CD4-positive, CD25-positive, alpha-beta regulatory T cell (primary cell): ENCODE measurements at regions not wholly inside any gene's neighbourhood (a gene's known extent, or its start where the extent isn't known, plus 50 kb on each side); places are given as distances from the start of the nearest gene placed in this dataset.

Experiments
- ATAC-seq, 2 donors: fragments of 150-1000 bp; cut with Tn5 transposase; one replicate each; pipeline ENCODE4 v1.10.0; 2021; ENCODE audit warnings: low read depth in 2 of 2, moderate number of reproducible peaks in 2 of 2, moderate library complexity in 1 of 2
- DNase-seq, 3 donors: peaks; one replicate each; pipeline versions ENCODE4 v3.0.0 to v3.0.0-alpha.2; 2012 to 2022; ENCODE audit warnings: mixed read lengths in 1 of 3
- H3K27ac ChIP-seq: one replicate; pipeline ENCODE4 v1.7.0; 2013; ENCODE audit warnings: mild to moderate bottlenecking, low read length; ENCODE audit not compliant: insufficient read depth, poor library complexity, severe bottlenecking
- H3K27me3 ChIP-seq: one replicate; pipeline ENCODE4 v1.7.0; 2013; ENCODE audit warnings: low read length; ENCODE audit not compliant: control insufficient read depth, insufficient read depth
- H3K36me3 ChIP-seq: one replicate; pipeline ENCODE4 v1.7.0; 2013; ENCODE audit warnings: mild to moderate bottlenecking, low read length, moderate library complexity; ENCODE audit not compliant: control insufficient read depth, insufficient read depth
- H3K4me1 ChIP-seq: 2 replicates; pipeline ENCODE4 v1.7.0; 2013; ENCODE audit warnings: mild to moderate bottlenecking, low read length; ENCODE audit not compliant: insufficient read depth, control insufficient read depth, poor library complexity, severe bottlenecking
- H3K4me3 ChIP-seq: one replicate; pipeline ENCODE4 v1.7.0; 2013; ENCODE audit warnings: low read depth, mild to moderate bottlenecking, low read length, moderate library complexity
- H3K9me3 ChIP-seq, 2 experiments: 1 replicate in 1 of 2; 2 replicates in 1 of 2; pipeline ENCODE4 v1.7.0; 2013; ENCODE audit warnings: low read length in 2 of 2, mild to moderate bottlenecking in 1 of 2, moderate library complexity in 1 of 2; ENCODE audit not compliant: control insufficient read depth in 2 of 2
- H3K27ac Mint-ChIP-seq, 3 donors: one replicate each; pipeline ENCODE4 v1.8.0; 2020 to 2022; ENCODE audit warnings: mild to moderate bottlenecking in 3 of 3, mixed read lengths in 3 of 3, moderate library complexity in 2 of 3
- H3K27me3 Mint-ChIP-seq: one replicate; pipeline ENCODE4 v1.8.0; 2022; ENCODE audit warnings: mild to moderate bottlenecking, mixed read lengths
- H3K36me3 Mint-ChIP-seq: one replicate; pipeline ENCODE4 v1.8.0; 2020; ENCODE audit warnings: mixed read lengths
- H3K4me1 Mint-ChIP-seq, 4 donors: one replicate each; pipeline ENCODE4 v1.8.0; 2020 to 2022; ENCODE audit warnings: mixed read lengths in 4 of 4, mild to moderate bottlenecking in 1 of 4
- H3K4me3 Mint-ChIP-seq, 4 donors: one replicate each; pipeline ENCODE4 v1.8.0; 2020 to 2022; ENCODE audit warnings: mild to moderate bottlenecking in 4 of 4, mixed read lengths in 4 of 4, moderate library complexity in 3 of 4
- H3K9me3 Mint-ChIP-seq, 7 donors: one replicate each; pipeline ENCODE4 v1.8.0; 2020 to 2022; ENCODE audit warnings: mixed read lengths in 7 of 7, mild to moderate bottlenecking in 3 of 7, moderate library complexity in 2 of 7

GRCh38 chr13:66218583-66218982, 1011.6 kb downstream of the PCDH9 start:
- ATAC-seq = no peak
- Histone ChIP-seq H3K36me3 (no peaks in the 10 kb centered on the region), H3K4me1 (no peaks in the 10 kb centered on the region), H3K4me3 (no peak overlapping the region), H3K27me3 (no peaks in the 10 kb centered on the region), H3K27ac (no peak overlapping the region), H3K9me3 (peaks cover 0 to 9% of the 10 kb centered on the region in 2 experiments)
- Mint-ChIP-seq H3K27ac (no peak overlapping the region), H3K4me3 (no peak overlapping the region), H3K27me3 (no peaks in the 10 kb centered on the region), H3K36me3 (no peaks in the 10 kb centered on the region), H3K4me1 (peaks cover 0 to 5% (median 0%) of the 10 kb centered on the region in 4 donors), H3K9me3 (peaks cover 0 to 32% (median 7%) of the 10 kb centered on the region in 7 donors)
- DNase-seq = no peak

GRCh38 chr13:66216728-66217127, 1013.4 kb downstream of the PCDH9 start:
- Mint-ChIP-seq H3K27me3 (no peaks in the 10 kb centered on the region), H3K27ac (no peak overlapping the region), H3K9me3 (peaks cover 0 to 39% (median 7%) of the 10 kb centered on the region in 7 donors), H3K4me3 (no peak overlapping the region), H3K4me1 (no peaks in the 10 kb centered on the region), H3K36me3 (no peaks in the 10 kb centered on the region)
- DNase-seq (no peak), ATAC-seq (no peak)
- Histone ChIP-seq H3K4me1 (no peaks in the 10 kb centered on the region), H3K4me3 (no peak overlapping the region), H3K27me3 (no peaks in the 10 kb centered on the region), H3K27ac (no peak overlapping the region), H3K9me3 (peaks cover 0 to 9% of the 10 kb centered on the region in 2 experiments), H3K36me3 (no peaks in the 10 kb centered on the region)

- Histone ChIP-seq H3K27me3 (no peaks in the 10 kb centered on the region), H3K27ac (no peak overlapping the region), H3K4me3 (no peak overlapping the region), H3K4me1 (no peaks in the 10 kb centered on the region), H3K9me3 (peaks cover 0 to 5% of the 10 kb centered on the region in 2 experiments), H3K36me3 (no peaks in the 10 kb centered on the region)
- Mint-ChIP-seq H3K4me3 (no peak overlapping the region), H3K27me3 (no peaks in the 10 kb centered on the region), H3K27ac (no peak overlapping the region), H3K9me3 (peaks cover 3 to 34% (median 9%) of the 10 kb centered on the region in 7 donors), H3K4me1 (no peaks in the 10 kb centered on the region), H3K36me3 (no peaks in the 10 kb centered on the region)
- ATAC-seq (no peak), DNase-seq (no peak)
Measured at GRCh38 chr13:66214467-66214866, 1015.7 kb downstream of the PCDH9 start.

- Mint-ChIP-seq H3K27ac (no peak overlapping the region), H3K9me3 (peaks cover 0 to 36% (median 6%) of the 10 kb centered on the region in 7 donors), H3K4me1 (no peaks in the 10 kb centered on the region), H3K4me3 (no peak overlapping the region), H3K36me3 (no peaks in the 10 kb centered on the region), H3K27me3 (no peaks in the 10 kb centered on the region)
- Histone ChIP-seq H3K36me3 (no peaks in the 10 kb centered on the region), H3K27ac (no peak overlapping the region), H3K4me1 (no peaks in the 10 kb centered on the region), H3K27me3 (no peaks in the 10 kb centered on the region), H3K9me3 (no peaks in the 10 kb centered on the region), H3K4me3 (no peak overlapping the region)
- ATAC-seq (no peak), DNase-seq (no peak)
Measured at GRCh38 chr13:66212511-66212910, 1017.6 kb downstream of the PCDH9 start.

- no peaks in the 10 kb centered on the region for H3K27me3 ChIP-seq
- Mint-ChIP-seq H3K9me3 (peaks cover 0 to 28% (median 6%) of the 10 kb centered on the region in 7 donors), H3K27ac (no peak overlapping the region), H3K4me3 (no peak overlapping the region), H3K4me1 (no peaks in the 10 kb centered on the region), H3K27me3 (no peaks in the 10 kb centered on the region), H3K36me3 (no peaks in the 10 kb centered on the region)
- no peak overlapping the region for H3K4me3 ChIP-seq
- no peak for DNase-seq
- no peaks in the 10 kb centered on the region for H3K9me3 ChIP-seq
- H3K36me3 ChIP-seq = no peaks in the 10 kb centered on the region
- H3K27ac ChIP-seq = no peak overlapping the region
- ATAC-seq = no peak
- H3K4me1 ChIP-seq = no peaks in the 10 kb centered on the region
Measured at GRCh38 chr13:66210677-66211076, 1019.5 kb downstream of the PCDH9 start.

GRCh38 chr13:66208589-66208988, 1021.5 kb downstream of the PCDH9 start:
- H3K27ac Mint-ChIP-seq = no peak overlapping the region
- Histone ChIP-seq H3K36me3 (no peaks in the 10 kb centered on the region), H3K4me3 (no peak overlapping the region), H3K9me3 (no peaks in the 10 kb centered on the region), H3K27me3 (no peaks in the 10 kb centered on the region), H3K4me1 (no peaks in the 10 kb centered on the region), H3K27ac (no peak overlapping the region)
- H3K27me3 Mint-ChIP-seq = no peaks in the 10 kb centered on the region
- ATAC-seq = no peak
- H3K4me3 Mint-ChIP-seq = no peak overlapping the region
- H3K4me1 Mint-ChIP-seq = no peaks in the 10 kb centered on the region
- no peak for DNase-seq
- no peaks in the 10 kb centered on the region for H3K36me3 Mint-ChIP-seq
- peaks cover 0 to 25% (median 5%) of the 10 kb centered on the region in 7 donors for H3K9me3 Mint-ChIP-seq

GRCh38 chr13:66207610-66208009, 1022.5 kb downstream of the PCDH9 start:
- no peak overlapping the region for H3K27ac ChIP-seq
- H3K4me3 ChIP-seq = no peak overlapping the region
- no peaks in the 10 kb centered on the region for H3K9me3 ChIP-seq
- Mint-ChIP-seq H3K4me1 (no peaks in the 10 kb centered on the region), H3K36me3 (no peaks in the 10 kb centered on the region), H3K9me3 (peaks cover 0 to 19% (median 5%) of the 10 kb centered on the region in 7 donors), H3K27ac (no peak overlapping the region), H3K4me3 (no peak overlapping the region), H3K27me3 (no peaks in the 10 kb centered on the region)
- ATAC-seq = no peak
- no peaks in the 10 kb centered on the region for H3K27me3 ChIP-seq
- H3K4me1 ChIP-seq = no peaks in the 10 kb centered on the region
- no peak for DNase-seq
- no peaks in the 10 kb centered on the region for H3K36me3 ChIP-seq

- no peaks in the 10 kb centered on the region for H3K27me3 ChIP-seq
- H3K9me3 ChIP-seq = no peaks in the 10 kb centered on the region
- no peak overlapping the region for H3K4me3 Mint-ChIP-seq
- no peaks in the 10 kb centered on the region for H3K27me3 Mint-ChIP-seq
- no peak for DNase-seq
- H3K27ac ChIP-seq = no peak overlapping the region
- no peaks in the 10 kb centered on the region for H3K36me3 Mint-ChIP-seq
- no peak overlapping the region for H3K4me3 ChIP-seq
- H3K4me1 Mint-ChIP-seq = no peaks in the 10 kb centered on the region
- H3K4me1 ChIP-seq = no peaks in the 10 kb centered on the region
- ATAC-seq = no peak
- H3K36me3 ChIP-seq = no peaks in the 10 kb centered on the region
- no peak overlapping the region for H3K27ac Mint-ChIP-seq
- H3K9me3 Mint-ChIP-seq = peaks cover 0 to 12% (median 5%) of the 10 kb centered on the region in 7 donors
Measured at GRCh38 chr13:66205807-66206206, 1024.3 kb downstream of the PCDH9 start.
